ENCODE measurements at regions not wholly inside any gene's neighbourhood (a gene's known extent, or its start where the extent isn't known, plus 50 kb on each side); places are given as distances from the start of the nearest gene placed in this dataset.

- TF ChIP-seq, protein P1, sequence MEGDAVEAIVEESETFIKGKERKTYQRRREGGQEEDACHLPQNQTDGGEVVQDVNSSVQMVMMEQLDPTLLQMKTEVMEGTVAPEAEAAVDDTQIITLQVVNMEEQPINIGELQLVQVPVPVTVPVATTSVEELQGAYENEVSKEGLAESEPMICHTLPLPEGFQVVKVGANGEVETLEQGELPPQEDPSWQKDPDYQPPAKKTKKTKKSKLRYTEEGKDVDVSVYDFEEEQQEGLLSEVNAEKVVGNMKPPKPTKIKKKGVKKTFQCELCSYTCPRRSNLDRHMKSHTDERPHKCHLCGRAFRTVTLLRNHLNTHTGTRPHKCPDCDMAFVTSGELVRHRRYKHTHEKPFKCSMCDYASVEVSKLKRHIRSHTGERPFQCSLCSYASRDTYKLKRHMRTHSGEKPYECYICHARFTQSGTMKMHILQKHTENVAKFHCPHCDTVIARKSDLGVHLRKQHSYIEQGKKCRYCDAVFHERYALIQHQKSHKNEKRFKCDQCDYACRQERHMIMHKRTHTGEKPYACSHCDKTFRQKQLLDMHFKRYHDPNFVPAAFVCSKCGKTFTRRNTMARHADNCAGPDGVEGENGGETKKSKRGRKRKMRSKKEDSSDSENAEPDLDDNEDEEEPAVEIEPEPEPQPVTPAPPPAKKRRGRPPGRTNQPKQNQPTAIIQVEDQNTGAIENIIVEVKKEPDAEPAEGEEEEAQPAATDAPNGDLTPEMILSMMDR (IDR thresholded peaks at IDR 0.05), result no peak
- TF ChIP-seq EP300 (IDR thresholded peaks at IDR 0.05) (no peak), POLR2A (IDR thresholded peaks at IDR 0.05; ENCODE audit: low read depth) (no peak)
Measured at GRCh38 chr7:25553580-25554291, 325.4 kb upstream of the NPVF start.
